Psoas muscle (tissue), 7 donors: ENCODE measurements at regions not wholly inside any gene's neighbourhood (a gene's known extent, or its start where the extent isn't known, plus 50 kb on each side); places are given as distances from the start of the nearest gene placed in this dataset.

Source experiments
- ATAC-seq, 4 donors: fragments of 200-7000 bp; cut with Tn5 transposase; one replicate each; pipeline ENCODE4 v1.9.1; 2020; ENCODE audit warnings: moderate library complexity in 3 of 4, mild to moderate bottlenecking in 2 of 4
- DNase-seq, 2 donors: peaks; one replicate each; pipeline ENCODE4 v3.0.0-alpha.2; 2020
- H3K27ac ChIP-seq: fragments of 200-600 bp; one replicate; pipeline ENCODE4 v1.8.0; 2022
- H3K27me3 ChIP-seq, 3 donors: fragments of 200-600 bp in 1 of 3; one replicate each; pipeline versions ENCODE4 v1.6.1 to v1.8.0; 2013 to 2022; ENCODE audit warnings: low read length in 2 of 3, mild to moderate bottlenecking in 2 of 3, moderate library complexity in 1 of 3; ENCODE audit not compliant: insufficient read depth in 3 of 3
- H3K36me3 ChIP-seq, 2 donors: fragments of 200-600 bp in 1 of 2; one replicate each; pipeline versions ENCODE4 v1.6.1 to v1.8.0; 2013 to 2022; ENCODE audit warnings: low read depth in 1 of 2, mild to moderate bottlenecking in 1 of 2, moderate library complexity in 1 of 2; ENCODE audit not compliant: insufficient read depth in 1 of 2
- H3K4me1 ChIP-seq: fragments of 200-600 bp; one replicate; pipeline ENCODE4 v1.8.0; 2022
- H3K4me3 ChIP-seq: fragments of 200-600 bp; one replicate; pipeline ENCODE4 v1.8.0; 2022; ENCODE audit warnings: mild to moderate bottlenecking
- H3K9me3 ChIP-seq: fragments of 200-600 bp; one replicate; pipeline ENCODE4 v1.8.0; 2022
- WGBS, 3 donors: extraction: QIAGEN DNeasy Blood & Tissue Kit; methylation state at CpG; one replicate each; pipeline versions ENCODE4 v1.1.6 to v1.1.7; 2013; 5-methylcytosine and 5-hydroxymethylcytosine counted together
- intact Hi-C, 2 donors: fragments of 100-400 bp; cut with DNase I; formaldehyde crosslinking; loops; one replicate each; pipeline versions ENCODE4 v1.11.0 to v1.14.2; 2022
- TF ChIP-seq, protein P1 (sequence below): fragments of 200-600 bp; IDR thresholded peaks from one replicate; pipeline ENCODE4 v1.8.0; 2022; ENCODE audit warnings: antibody characterized with exemption
- donor health status: healthy with polysubstance abuse.
- donor health status: DM: no; HTN: no; CAD: no; lungs with moderate emphysema.
- donor health status: Bipolar disorder and iron deficiency.
- donor health status: healthy.
- donor health status: DM: yes; HTN: yes; CAD: no.
- donor health status: DM: no; HTN: no; CAD: no.
- donor health status: DM: yes; HTN: yes; CAD: no.

- TF ChIP-seq, protein P1, sequence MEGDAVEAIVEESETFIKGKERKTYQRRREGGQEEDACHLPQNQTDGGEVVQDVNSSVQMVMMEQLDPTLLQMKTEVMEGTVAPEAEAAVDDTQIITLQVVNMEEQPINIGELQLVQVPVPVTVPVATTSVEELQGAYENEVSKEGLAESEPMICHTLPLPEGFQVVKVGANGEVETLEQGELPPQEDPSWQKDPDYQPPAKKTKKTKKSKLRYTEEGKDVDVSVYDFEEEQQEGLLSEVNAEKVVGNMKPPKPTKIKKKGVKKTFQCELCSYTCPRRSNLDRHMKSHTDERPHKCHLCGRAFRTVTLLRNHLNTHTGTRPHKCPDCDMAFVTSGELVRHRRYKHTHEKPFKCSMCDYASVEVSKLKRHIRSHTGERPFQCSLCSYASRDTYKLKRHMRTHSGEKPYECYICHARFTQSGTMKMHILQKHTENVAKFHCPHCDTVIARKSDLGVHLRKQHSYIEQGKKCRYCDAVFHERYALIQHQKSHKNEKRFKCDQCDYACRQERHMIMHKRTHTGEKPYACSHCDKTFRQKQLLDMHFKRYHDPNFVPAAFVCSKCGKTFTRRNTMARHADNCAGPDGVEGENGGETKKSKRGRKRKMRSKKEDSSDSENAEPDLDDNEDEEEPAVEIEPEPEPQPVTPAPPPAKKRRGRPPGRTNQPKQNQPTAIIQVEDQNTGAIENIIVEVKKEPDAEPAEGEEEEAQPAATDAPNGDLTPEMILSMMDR: no peak
- H3K9me3 ChIP-seq: no peaks in the 10 kb centered on the region
- H3K27me3 ChIP-seq: peaks cover 0 to 4% (median 0%) of the 10 kb centered on the region in 3 donors
- no peaks in the 10 kb centered on the region for H3K4me1 ChIP-seq
- peak overlapping the region; percentile 12 for H3K4me3 ChIP-seq
- ATAC-seq (no peak), DNase-seq (no peak)
- no peaks in the 10 kb centered on the region for H3K36me3 ChIP-seq
- WGBS, 3 donors: 61 to 77% (median 66%) methylated on average over 16 of the region's 16 CpGs
- no peak overlapping the region for H3K27ac ChIP-seq
- intact Hi-C loops: no loop called here
Observed at GRCh38 chr5:5025774-5026408, 114.2 kb upstream of the ADAMTS16 start.

DNA sequence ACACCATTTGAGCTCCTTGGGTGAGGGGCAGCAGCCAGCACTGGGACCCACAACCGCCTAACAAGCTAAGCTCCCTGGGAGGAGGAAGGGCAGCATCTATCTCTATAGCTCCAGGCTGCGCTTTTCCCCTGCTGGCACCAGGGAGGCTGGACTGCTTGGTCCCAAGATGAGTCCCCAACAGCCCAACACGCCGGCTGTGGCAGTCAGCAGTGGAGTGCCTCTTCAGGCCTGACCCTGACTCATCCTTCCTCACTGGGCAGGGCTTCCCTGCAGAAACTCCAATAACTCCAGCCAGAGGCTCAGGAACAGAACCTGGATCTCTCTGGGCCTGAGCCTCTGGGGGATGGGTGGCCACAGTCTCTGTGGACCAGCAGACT is 113.7 kb upstream of the ADAMTS16 start:
- H3K4me3 ChIP-seq: no peak overlapping the region
- intact Hi-C loops: no loop called here
- WGBS, 3 donors: 54 to 79% (median 73%) methylated on average over 4 of the region's 4 CpGs

GRCh38 chr5:5031665-5032064 is 108.5 kb upstream of the ADAMTS16 start:
- no peak for DNase-seq
- Histone ChIP-seq H3K36me3 (no peaks in the 10 kb centered on the region), H3K27ac (no peak overlapping the region), H3K4me1 (no peaks in the 10 kb centered on the region), H3K4me3 (no peak overlapping the region), H3K9me3 (no peaks in the 10 kb centered on the region), H3K27me3 (no peaks in the 10 kb centered on the region)
- ATAC-seq: no peak
- intact Hi-C loops: no loop called here
- 70 to 77% (median 75%) methylated on average over 6 of the region's 6 CpGs for WGBS, 3 donors
- TF ChIP-seq, protein P1: no peak

More for the DNA sequence above, 113.7 kb upstream of the ADAMTS16 start:
- TF ChIP-seq, protein P1: no peak
- H3K27ac ChIP-seq: no peak overlapping the region
- ATAC-seq (no peak), DNase-seq (no peak)
- H3K27me3 ChIP-seq: peaks cover 0 to 4% (median 0%) of the 10 kb centered on the region in 3 donors
- H3K9me3 ChIP-seq: no peaks in the 10 kb centered on the region
- no peaks in the 10 kb centered on the region for H3K4me1 ChIP-seq
- no peaks in the 10 kb centered on the region for H3K36me3 ChIP-seq

GRCh38 chr5:5037674-5038073 is 102.5 kb upstream of the ADAMTS16 start:
- TF ChIP-seq, protein P1: no peak
- no peaks in the 10 kb centered on the region for H3K27me3 ChIP-seq
- H3K4me1 ChIP-seq: no peaks in the 10 kb centered on the region
- DNase-seq (no peak), ATAC-seq (no peak)
- H3K36me3 ChIP-seq: no peaks in the 10 kb centered on the region
- H3K9me3 ChIP-seq: no peaks in the 10 kb centered on the region
- 33 to 69% (median 59%) methylated on average over 1 of the region's 1 CpG for WGBS, 3 donors
- intact Hi-C loops: no loop called here
- no peak overlapping the region for H3K27ac ChIP-seq
- H3K4me3 ChIP-seq: no peak overlapping the region

GRCh38 chr5:5039918-5040317 is 100.2 kb upstream of the ADAMTS16 start:
- H3K27ac ChIP-seq: no peak overlapping the region
- 78 to 88% (median 82%) methylated on average over 4 of the region's 4 CpGs for WGBS, 3 donors
- DNase-seq (no peak), ATAC-seq (no peak)
- no peaks in the 10 kb centered on the region for H3K4me1 ChIP-seq
- TF ChIP-seq, protein P1: no peak
- intact Hi-C loops: no loop called here
- no peaks in the 10 kb centered on the region for H3K9me3 ChIP-seq
- no peaks in the 10 kb centered on the region for H3K27me3 ChIP-seq
- no peaks in the 10 kb centered on the region for H3K36me3 ChIP-seq
- H3K4me3 ChIP-seq: no peak overlapping the region
